HG03095 (cell line): ENCODE measurements at regions not wholly inside any gene's neighbourhood (a gene's known extent, or its start where the extent isn't known, plus 50 kb on each side); places are given as distances from the start of the nearest gene placed in this dataset.

ENCODE experiments used
- ATAC-seq: cut with Tn5 transposase; IDR thresholded peaks from one replicate; pipeline ENCODE4 v1.9.1; 2021; ENCODE audit warnings: moderate library complexity; ENCODE audit not compliant: unreplicated experiment

- no peak for ATAC-seq
These were observed 124.1 kb upstream of the KCNN2 start for GRCh38 chr5:114237766-114238165.

DNA sequence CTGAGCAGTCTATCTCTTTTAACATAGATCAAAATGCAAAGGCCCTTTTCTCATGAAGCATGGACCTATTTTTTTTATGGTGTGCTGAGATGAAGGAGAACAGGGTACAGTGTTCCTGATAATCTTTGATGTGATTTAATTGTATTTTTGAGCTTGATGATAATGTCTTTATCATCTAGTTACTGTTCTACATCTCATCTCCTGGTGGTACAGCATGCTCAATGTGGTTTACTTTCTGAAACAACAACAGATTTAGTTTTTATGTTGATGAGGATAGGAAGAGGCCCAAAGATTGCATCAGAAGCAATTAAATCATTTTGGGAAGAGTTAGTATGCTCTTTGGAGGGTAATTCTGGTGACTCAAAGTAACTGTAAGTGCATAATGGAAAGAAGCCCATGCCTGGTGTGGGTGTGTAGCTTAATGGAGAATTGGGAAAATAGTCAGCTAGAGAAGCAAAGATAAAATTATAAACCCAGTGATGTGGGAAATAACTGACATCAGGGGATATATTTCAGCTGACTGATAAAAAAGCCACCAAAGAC, 123.0 kb upstream of the KCNN2 start:
- ATAC-seq, result no peak

GRCh38 chr5:114243281-114243971, 118.4 kb upstream of the KCNN2 start:
- no peak for ATAC-seq

DNA sequence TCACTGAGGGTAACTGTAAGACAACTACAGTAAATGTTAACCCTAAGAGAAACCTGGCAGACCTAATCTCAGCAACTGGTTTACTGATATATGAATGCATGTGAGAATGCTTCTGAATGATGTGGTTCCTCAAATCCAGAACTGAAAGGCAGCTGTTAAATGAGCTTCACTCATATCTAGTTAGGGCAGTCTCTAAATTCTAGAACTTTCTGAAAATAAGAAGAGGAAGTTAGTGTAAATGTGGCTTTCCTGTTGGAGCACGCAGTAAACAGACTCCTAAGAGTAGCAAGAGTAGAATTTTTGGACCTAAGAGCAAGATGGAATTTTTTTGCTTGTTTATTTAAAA, 117.9 kb upstream of the KCNN2 start:
- ATAC-seq, result no peak

DNA sequence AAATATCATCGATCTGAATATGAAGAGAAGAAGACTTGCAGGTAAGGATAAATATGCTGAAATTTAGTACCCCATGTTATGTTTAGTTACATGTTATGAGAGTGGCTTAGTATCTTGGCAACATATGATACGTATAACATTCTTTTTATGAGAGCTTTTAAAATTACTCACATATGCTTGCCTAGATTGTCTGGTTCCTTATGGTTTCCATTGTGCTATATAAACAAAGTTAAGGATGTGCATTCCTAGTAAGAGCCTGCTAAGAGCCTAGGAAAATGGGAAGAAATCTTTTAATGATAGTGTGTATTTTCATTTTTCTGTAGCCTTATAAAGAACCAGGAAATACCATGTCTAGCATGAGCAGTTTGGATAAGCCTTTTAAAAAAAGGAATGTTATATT, 112.0 kb upstream of the KCNN2 start:
- no peak for ATAC-seq

GRCh38 chr5:114250536-114250935, 111.3 kb upstream of the KCNN2 start:
- no peak for ATAC-seq

DNA sequence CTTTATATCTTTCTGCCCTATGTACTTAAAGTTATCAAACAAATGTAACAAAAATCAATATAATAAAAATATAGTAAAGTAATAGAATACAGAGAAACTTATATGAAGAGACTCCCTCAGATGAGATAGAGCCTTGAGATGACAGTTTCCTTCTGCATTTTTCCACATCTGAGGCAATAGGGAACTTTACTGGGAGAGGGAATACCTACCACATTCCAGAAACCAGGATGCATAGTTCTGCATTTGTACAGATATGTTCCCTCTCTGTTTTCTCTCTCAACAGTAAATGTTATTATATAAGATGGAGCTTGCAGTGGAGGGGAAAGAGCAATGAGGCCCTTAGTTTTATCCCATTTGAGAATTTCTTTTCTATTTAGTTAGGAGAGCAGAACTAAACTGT, 109.6 kb upstream of the KCNN2 start:
- no peak for ATAC-seq

DNA sequence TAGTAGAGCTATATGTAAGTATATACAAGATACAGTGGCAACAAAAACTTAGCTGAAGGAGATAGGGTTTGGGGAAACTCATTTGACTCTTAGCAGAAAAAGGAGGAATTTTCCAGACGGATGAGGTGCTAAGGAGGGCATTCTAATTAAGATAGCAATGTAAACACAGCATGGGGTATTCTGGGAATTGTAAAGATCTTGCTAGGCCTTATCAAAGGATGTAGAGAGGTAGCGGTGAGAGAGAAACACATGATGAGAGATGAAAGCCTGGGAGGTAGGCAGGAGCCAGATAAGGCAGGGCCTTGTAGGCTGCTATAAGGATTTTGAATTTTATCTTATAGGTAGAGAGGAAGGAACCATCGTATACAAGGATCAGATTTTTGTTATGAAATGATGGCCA, 106.6 kb upstream of the KCNN2 start:
- ATAC-seq, result no peak

DNA sequence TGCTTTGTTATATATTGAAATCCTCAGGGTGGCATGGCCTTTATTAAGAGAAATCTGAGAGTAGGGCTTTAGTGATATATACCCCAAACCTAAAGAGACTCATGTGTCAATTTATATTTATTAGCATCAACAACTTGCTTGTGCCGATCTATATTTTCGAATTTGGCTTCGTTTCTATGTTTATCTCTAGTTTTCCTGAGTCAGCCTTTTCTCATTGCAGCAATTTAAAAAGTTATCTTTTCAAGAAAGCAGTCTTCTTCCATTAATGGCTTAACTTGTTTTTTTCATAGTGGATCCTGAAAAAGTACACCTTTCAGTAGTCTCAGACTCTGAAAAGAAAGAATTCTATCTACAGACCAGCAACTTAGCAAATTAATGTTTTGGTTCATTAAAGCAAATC, 99.9 kb upstream of the KCNN2 start:
- ATAC-seq, result no peak

DNA sequence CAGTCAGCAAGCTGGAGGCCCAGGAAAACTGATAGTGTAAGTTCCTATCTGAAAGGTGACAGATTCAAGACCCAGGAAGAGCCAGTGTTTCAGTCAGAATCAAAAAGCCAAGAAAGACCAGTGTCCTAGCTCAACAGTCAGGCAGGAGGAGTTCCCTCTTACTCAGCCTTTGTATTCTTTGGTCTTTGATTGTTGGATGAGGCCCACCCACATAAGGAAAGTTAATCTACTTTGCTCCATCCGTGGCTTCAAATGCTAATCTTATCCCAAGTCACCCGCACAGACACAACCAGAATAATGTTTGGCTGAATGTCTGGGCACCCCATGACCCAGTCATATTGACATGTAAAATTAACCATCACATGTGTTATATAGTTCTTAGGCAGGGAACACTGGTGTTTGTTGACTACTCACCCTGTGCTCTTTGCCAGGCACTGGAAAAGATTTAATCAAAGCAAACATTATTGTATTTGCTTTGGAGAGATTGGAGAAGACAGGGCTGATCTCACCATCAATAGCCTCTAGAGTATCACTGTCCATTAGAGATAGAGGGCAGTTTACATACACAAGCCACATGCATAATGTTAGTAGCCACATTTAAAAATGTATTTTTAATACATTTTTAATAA, 96.3 kb upstream of the KCNN2 start:
- ATAC-seq, result no peak

GRCh38 chr5:114266374-114266773, 95.5 kb upstream of the KCNN2 start:
- no peak for ATAC-seq

GRCh38 chr5:114296191-114296590, 65.7 kb upstream of the KCNN2 start:
- no peak for ATAC-seq

DNA sequence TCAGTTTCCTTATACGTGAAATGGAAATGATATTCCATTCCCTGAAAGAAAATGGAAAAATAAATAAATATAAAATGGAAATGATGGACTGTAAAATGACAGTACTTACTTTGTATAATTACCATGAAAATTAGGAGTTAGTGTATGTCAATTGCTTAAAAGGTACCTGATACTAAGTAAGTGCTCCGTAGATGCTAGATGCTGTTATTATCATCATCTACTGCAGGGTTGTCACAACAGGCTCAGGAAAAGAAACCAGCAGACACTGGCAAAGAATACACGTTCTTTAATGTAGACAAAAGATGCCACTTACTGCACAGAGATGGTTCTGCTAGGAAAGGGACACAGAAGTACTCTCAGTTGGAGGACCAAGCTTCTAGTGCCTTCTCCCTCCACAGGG, 64.0 kb upstream of the KCNN2 start:
- ATAC-seq, result no peak

DNA sequence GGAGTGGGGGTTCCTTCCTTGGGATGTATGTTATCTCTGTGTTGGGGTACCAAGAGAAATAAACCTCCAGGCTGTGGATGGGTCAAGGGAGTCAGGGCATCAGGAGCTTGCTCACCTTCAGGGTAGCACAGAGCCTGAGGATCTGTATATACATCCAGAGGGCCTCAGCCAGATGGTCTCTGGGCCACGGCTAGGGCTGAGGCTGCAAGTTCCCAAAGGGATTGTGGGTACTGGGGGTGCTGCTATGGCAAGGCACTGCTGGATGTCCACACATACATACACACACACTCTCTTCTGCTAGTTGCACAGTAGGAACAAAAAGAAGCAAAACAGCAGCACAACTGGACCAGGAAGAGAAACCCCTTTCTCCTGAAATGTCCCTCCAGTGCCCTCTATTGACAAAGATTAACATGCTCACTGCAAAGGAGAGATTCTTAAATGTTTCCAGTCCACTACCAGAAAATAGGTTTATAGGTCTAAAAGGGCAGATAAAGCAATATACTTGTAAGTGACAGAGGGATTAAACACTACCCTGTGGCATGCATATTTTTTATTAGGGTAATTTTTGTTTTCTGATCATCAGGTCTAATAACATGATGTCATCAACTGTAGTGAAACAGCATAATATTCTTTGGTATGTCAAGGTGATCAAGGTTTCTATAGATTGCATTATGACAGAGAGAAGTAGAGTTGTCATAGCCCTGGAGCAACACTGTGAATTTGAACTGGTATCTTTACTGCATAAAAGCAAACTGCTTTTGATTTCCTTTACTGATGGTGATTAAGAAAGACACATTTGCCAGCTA, 56.3 kb upstream of the KCNN2 start:
- ATAC-seq, result no peak

DNA sequence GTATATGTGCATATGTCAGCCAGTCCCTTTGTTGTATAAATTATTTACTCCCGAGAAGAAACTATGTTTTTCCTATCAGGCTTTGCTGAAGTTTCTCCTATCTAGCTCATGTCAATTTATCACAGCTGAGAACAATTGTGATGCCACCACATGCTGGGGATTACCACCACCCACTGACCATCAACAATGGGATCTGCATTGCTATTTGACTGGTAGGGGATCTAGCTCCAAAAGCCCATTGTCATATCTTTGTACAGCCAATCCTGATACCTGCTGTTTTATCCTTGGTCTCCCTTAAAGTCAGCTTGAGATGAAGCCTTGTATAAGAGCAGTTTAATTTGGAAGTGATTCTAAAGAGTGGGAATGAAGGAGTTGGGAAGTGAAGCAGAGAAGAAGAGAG, 53.9 kb upstream of the KCNN2 start:
- no peak for ATAC-seq

DNA sequence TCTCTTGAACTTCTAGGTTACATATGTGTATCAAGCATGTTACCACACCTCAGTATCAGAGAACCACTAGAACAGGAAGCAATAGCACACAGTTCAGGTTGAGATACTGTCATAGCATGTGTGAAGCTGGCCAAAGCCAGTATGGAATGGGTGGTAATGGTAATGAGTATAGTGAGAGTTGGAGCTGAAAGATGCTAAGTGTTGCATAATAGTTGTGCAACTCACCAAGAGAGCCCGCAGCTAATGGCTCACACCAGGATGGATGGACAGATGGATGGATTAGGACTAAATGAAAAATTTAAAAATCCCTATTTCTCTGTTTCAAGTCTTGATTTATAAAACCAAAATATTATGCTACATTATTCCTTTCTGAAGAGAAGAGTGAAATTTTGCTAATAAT, 53.4 kb upstream of the KCNN2 start:
- ATAC-seq, result no peak

DNA sequence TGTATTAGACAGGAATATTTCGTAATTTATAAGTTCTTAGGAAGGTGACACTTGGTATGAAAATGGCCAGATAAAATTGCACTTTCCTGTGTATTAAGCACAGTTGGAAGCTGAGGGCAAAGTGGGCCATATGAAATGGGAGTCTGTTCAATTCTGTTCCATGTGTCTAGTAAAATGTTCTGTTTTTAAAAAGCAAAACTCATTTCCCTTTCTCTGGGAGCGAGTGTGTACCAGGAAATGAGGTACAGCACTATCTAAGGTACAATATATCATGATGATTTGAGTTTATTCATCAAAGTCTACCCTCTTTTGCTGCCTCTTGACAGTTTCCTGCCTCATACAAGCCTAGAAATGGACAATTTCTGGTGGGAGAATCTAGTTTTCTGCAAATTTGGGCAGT, 51.2 kb upstream of the KCNN2 start:
- ATAC-seq, result no peak

DNA sequence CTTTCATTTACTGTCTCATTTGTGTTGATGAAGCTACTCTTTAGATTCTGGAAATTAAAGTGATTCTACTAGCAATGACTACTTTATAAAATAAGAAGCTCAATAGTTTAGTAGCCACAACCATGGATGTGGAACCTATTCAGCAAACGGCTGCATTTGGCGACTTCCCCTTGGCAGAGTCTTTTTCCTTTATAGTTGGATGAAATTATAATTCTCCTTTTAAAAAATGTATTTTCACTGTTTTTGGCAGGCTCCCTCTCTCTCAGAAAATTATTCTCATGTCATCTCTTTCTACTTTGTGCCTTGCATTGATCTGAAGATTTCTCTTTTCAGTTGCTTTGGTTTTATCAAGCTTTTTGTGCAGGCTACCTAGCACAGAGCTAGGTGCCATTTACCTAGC, 50.6 kb upstream of the KCNN2 start:
- no peak for ATAC-seq

DNA sequence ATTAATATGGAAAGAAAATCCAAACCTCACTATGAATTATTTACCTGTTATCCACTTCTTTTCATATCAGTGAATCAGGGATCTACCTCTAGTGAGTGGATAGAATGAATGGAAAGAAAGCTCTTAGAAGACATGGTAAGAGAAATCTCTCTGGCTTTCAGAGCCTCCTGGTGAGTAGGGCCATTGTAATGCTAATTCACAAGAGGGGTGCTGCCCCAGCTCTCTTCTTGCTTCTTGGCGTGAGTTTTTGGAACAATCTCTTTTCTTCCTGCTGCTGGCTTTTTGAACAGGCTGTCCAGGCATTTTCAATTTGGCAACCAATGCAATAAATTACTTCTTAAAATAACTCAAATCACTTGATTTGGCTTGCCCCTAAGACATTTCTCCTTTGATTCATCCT, 49.9 kb upstream of the KCNN2 start:
- ATAC-seq, result no peak
